ENCODE measurements at regions not wholly inside any gene's neighbourhood (a gene's known extent, or its start where the extent isn't known, plus 50 kb on each side); places are given as distances from the start of the nearest gene placed in this dataset.

DNA sequence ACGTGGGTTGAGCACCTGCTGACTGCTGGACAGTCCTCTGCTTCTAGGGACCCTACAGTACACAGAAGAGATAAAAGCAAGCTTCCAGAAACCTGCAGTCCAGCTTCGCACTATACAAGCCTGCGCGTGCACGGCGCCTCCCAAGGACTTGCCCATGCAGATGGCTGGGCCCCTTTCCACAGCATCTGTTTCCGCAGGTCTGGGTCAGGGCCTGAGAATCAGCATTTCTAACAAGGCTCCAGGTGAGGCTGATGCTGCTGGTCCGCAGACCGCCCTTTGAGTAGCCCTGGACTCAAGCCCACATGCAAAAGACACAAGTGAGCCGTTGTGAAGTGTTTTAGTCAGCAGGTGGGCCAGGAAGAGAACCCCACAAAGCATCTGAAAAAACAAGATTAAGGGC, 133.1 kb downstream of the HSD17B3 start:
- TF ChIP-seq, protein P1, sequence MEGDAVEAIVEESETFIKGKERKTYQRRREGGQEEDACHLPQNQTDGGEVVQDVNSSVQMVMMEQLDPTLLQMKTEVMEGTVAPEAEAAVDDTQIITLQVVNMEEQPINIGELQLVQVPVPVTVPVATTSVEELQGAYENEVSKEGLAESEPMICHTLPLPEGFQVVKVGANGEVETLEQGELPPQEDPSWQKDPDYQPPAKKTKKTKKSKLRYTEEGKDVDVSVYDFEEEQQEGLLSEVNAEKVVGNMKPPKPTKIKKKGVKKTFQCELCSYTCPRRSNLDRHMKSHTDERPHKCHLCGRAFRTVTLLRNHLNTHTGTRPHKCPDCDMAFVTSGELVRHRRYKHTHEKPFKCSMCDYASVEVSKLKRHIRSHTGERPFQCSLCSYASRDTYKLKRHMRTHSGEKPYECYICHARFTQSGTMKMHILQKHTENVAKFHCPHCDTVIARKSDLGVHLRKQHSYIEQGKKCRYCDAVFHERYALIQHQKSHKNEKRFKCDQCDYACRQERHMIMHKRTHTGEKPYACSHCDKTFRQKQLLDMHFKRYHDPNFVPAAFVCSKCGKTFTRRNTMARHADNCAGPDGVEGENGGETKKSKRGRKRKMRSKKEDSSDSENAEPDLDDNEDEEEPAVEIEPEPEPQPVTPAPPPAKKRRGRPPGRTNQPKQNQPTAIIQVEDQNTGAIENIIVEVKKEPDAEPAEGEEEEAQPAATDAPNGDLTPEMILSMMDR (conservative IDR thresholded peaks at IDR 0.05; ENCODE audit: low read length) = no peak
- TF ChIP-seq EZH2phosphoT487 (IDR thresholded peaks at IDR 0.05; ENCODE audit: borderline replicate concordance, low read depth, low read length) = no peak
